HepG2 (cell line): ENCODE measurements at regions not wholly inside any gene's neighbourhood (a gene's known extent, or its start where the extent isn't known, plus 50 kb on each side); places are given as distances from the start of the nearest gene placed in this dataset.

Experiments
- KIAA2018 ChIP-seq: sonication (generic); formaldehyde crosslinking; IDR thresholded peaks from 2 replicates; pipeline ENCODE4 v1.5.0; 2020; ENCODE audit warnings: mild to moderate bottlenecking, missing genetic modification reagents, borderline replicate concordance
- MTA3 ChIP-seq: sonication (generic); formaldehyde crosslinking; IDR thresholded peaks from 2 replicates; pipeline ENCODE4 v1.4.0; 2020; ENCODE audit warnings: missing genetic modification reagents
- NCOA2 ChIP-seq: sonication (generic); formaldehyde crosslinking; IDR thresholded peaks from 2 replicates; pipeline ENCODE4 v1.8.0; 2022; ENCODE audit warnings: inconsistent platforms
- SUZ12 ChIP-seq: fragments of 150-350 bp; IDR thresholded peaks from 2 replicates; pipeline ENCODE4 v1.6.1; 2014; ENCODE audit warnings: low read depth, low read length
- ZBTB40 ChIP-seq, 2 experiments: fragments of 450-650 bp in 1 of 2; sonication (generic) in 1 of 2; formaldehyde crosslinking in 1 of 2; IDR thresholded peaks; 2 replicates each; pipeline versions ENCODE4 v1.6.1 to v1.8.0; 2016 to 2022; ENCODE audit warnings: antibody characterized with exemption in 1 of 2, mild to moderate bottlenecking in 1 of 2, missing genetic modification reagents in 1 of 2

- no peak for TF ChIP-seq ZBTB40 (IDR thresholded peaks at IDR 0.05)
- TF ChIP-seq ZBTB40 (CRISPR knock-in tag; IDR thresholded peaks at IDR 0.05), result no peak
- no peak for TF ChIP-seq NCOA2 (CRISPR knock-in tag)
- TF ChIP-seq SUZ12, result no peak
- no peak for TF ChIP-seq MTA3 (CRISPR knock-in tag)
- no peak for TF ChIP-seq KIAA2018 (CRISPR knock-in tag)
Observed at GRCh38 chr3:74075241-74075640, 450.5 kb upstream of the PDZRN3 start (continued).
